A549 (cell line): ENCODE measurements at regions not wholly inside any gene's neighbourhood (a gene's known extent, or its start where the extent isn't known, plus 50 kb on each side); places are given as distances from the start of the nearest gene placed in this dataset.

ENCODE experiments used
- BHLHE40 ChIP-seq: IDR thresholded peaks from 2 replicates; pipeline ENCODE4 v1.6.1; 2012; ENCODE audit warnings: low read depth, low read length, inconsistent platforms
- CBX8 ChIP-seq: fragments of 200-600 bp; sonication (generic); IDR thresholded peaks from 2 replicates; pipeline ENCODE4 v1.6.1; 2016
- CTCF ChIP-seq: fragments of >200 bp; sonication (Bioruptor Twin); formaldehyde crosslinking; IDR thresholded peaks from 3 replicates; pipeline ENCODE4 v1.5.1; 2016
- EP300 ChIP-seq, 2 experiments: fragments of >200 bp; sonication (Bioruptor Twin); formaldehyde crosslinking; IDR thresholded peaks; 2 replicates in 1 of 2; 3 replicates in 1 of 2; pipeline ENCODE4 v1.6.1; 2016 to 2017
- FOXS1 ChIP-seq: fragments of 250-450 bp; sonication (Bioruptor Pico); IDR thresholded peaks from 2 replicates; pipeline ENCODE4 v1.5.0; 2020; ENCODE audit warnings: mild to moderate bottlenecking, moderate library complexity
- HDAC2 ChIP-seq: fragments of 200-600 bp; sonication (generic); IDR thresholded peaks from 2 replicates; pipeline ENCODE4 v1.6.1; 2016
- KDM1A ChIP-seq: fragments of 200-600 bp; sonication (generic); IDR thresholded peaks from 2 replicates; pipeline ENCODE4 v1.6.1; 2016; ENCODE audit warnings: low read depth, mild to moderate bottlenecking
- MYC ChIP-seq: IDR thresholded peaks from 2 replicates; pipeline ENCODE4 v1.6.1; 2012; ENCODE audit warnings: mild to moderate bottlenecking, inconsistent platforms, low read length, improper control_type of control experiment, borderline replicate concordance
- PHF8 ChIP-seq: fragments of 200-600 bp; sonication (generic); IDR thresholded peaks from 2 replicates; pipeline ENCODE4 v1.6.1; 2016; ENCODE audit warnings: low read depth, mild to moderate bottlenecking, antibody characterized with exemption, moderate library complexity, borderline replicate concordance
- POLR2A ChIP-seq: IDR thresholded peaks from 2 replicates; pipeline ENCODE4 v1.6.1; 2012; ENCODE audit warnings: mild to moderate bottlenecking, low read length
- RNF2 ChIP-seq: fragments of 200-600 bp; sonication (generic); IDR thresholded peaks from 2 replicates; pipeline ENCODE4 v1.6.1; 2016; ENCODE audit warnings: low read depth, mild to moderate bottlenecking, antibody characterized with exemption, moderate library complexity, borderline replicate concordance
- ZFP36 ChIP-seq: fragments of 450-650 bp; IDR thresholded peaks from 2 replicates; pipeline ENCODE4 v1.6.1; 2014; ENCODE audit warnings: borderline replicate concordance; ENCODE audit not compliant: partially characterized antibody

DNA sequence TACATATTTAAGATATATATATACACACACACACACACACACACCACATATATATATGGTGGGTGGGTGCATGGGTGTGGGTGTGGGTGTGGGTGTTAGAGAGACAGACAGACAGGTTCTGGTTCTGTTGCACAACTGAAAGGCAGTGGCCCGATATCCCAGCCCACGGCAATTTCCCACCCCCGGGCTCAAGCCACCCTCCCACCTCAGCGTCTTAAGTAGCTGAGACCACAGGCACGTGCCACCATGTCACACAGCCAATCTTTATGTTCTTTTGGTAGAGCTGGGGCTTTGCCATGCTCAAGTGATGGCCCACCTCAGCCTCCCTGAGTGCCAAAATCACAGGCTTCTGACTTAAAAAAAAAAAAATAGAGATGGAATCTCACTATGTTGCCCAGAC lies 417.8 kb upstream of the FOXG1 start:
- TF ChIP-seq FOXS1 (CRISPR knock-in tag) = no peak
- no peak for TF ChIP-seq POLR2A
- no peak for TF ChIP-seq KDM1A
- no peak for TF ChIP-seq RNF2
- TF ChIP-seq CTCF = no peak
- no peak for TF ChIP-seq HDAC2
- no peak for TF ChIP-seq MYC
- no peak for TF ChIP-seq ZFP36
- TF ChIP-seq BHLHE40 = no peak
- TF ChIP-seq PHF8 = no peak
- no peak for TF ChIP-seq EP300 (IDR thresholded peaks at IDR 0.05)
- TF ChIP-seq CBX8 = no peak
